Cardiac fibroblast (primary cell): ENCODE measurements at regions not wholly inside any gene's neighbourhood (a gene's known extent, or its start where the extent isn't known, plus 50 kb on each side); places are given as distances from the start of the nearest gene placed in this dataset.

ENCODE experiments used
- DNase-seq, 2 donors: peaks; one replicate each; pipeline versions ENCODE4 v3.0.0 to v3.0.0-alpha.2; 2010; ENCODE audit warnings: low read depth in 2 of 2
- H3K4me3 ChIP-seq, 2 donors: replicated peaks in 1 of 2; 1 replicate in 1 of 2; 2 replicates in 1 of 2; pipeline ENCODE4 v1.5.1; 2011; ENCODE audit warnings: low read depth in 2 of 2, low read length in 2 of 2, mild to moderate bottlenecking in 2 of 2, moderate library complexity in 1 of 2
- CTCF ChIP-seq: IDR thresholded peaks from one replicate; pipeline ENCODE4 v1.5.1; 2011; ENCODE audit warnings: low read depth, mild to moderate bottlenecking, low read length, inconsistent platforms

GRCh38 chr2:220701115-220701514 lies 871.0 kb downstream of the EPHA4 start:
- H3K4me3 ChIP-seq: no peak overlapping the region
- no peak for DNase-seq
- TF ChIP-seq CTCF: no peak

- TF ChIP-seq CTCF: no peak
- DNase-seq: no peak
Measured at GRCh38 chr2:220703279-220703678, 868.8 kb downstream of the EPHA4 start.

GRCh38 chr2:220704081-220704480 lies 868.0 kb downstream of the EPHA4 start:
- TF ChIP-seq CTCF: no peak
- no peak overlapping the region for H3K4me3 ChIP-seq
- DNase-seq: no peak

More at GRCh38 chr2:220703279-220703678, 868.8 kb downstream of the EPHA4 start:
- no peak overlapping the region for H3K4me3 ChIP-seq

- no peak for TF ChIP-seq CTCF
- H3K4me3 ChIP-seq: no peak overlapping the region
- DNase-seq: no peak
Measured at GRCh38 chr2:220704810-220705209, 867.3 kb downstream of the EPHA4 start.

- TF ChIP-seq CTCF: no peak
- H3K4me3 ChIP-seq: no peak overlapping the region
- DNase-seq: no peak
Measured at GRCh38 chr2:220705678-220706077, 866.4 kb downstream of the EPHA4 start.

- DNase-seq: no peak
- no peak for TF ChIP-seq CTCF
- H3K4me3 ChIP-seq: no peak overlapping the region
Measured at GRCh38 chr2:220707261-220707660, 864.8 kb downstream of the EPHA4 start.

- no peak for TF ChIP-seq CTCF
- DNase-seq: peak in 1 of 2 donors; percentile 11
- H3K4me3 ChIP-seq: no peak overlapping the region
Measured at GRCh38 chr2:220708366-220708765, 863.7 kb downstream of the EPHA4 start.
